SJCRH30 (cell line): ENCODE measurements at regions not wholly inside any gene's neighbourhood (a gene's known extent, or its start where the extent isn't known, plus 50 kb on each side); places are given as distances from the start of the nearest gene placed in this dataset.
"Not testable (repeated sequence)": the region's sequence is repeated elsewhere in the genome, so short reads cannot be mapped to it uniquely, and the experiment has no call there.

ENCODE experiments used
- DNase-seq, 2 experiments: peaks; one replicate each; pipeline ENCODE4 v3.0.0-alpha.2; 2015 to 2020
- H3K27ac ChIP-seq: fragments of 250-450 bp; sonication (Bioruptor Pico); 2 replicates; pipeline ENCODE4 v1.5.1; 2020; ENCODE audit warnings: mild to moderate bottlenecking, moderate library complexity
- H3K27me3 ChIP-seq: fragments of 250-450 bp; sonication (Bioruptor Pico); 2 replicates; pipeline ENCODE4 v1.5.1; 2020; ENCODE audit warnings: mild to moderate bottlenecking, moderate library complexity
- H3K36me3 ChIP-seq: fragments of 250-450 bp; sonication (Bioruptor Pico); 2 replicates; pipeline ENCODE4 v1.5.1; 2020; ENCODE audit warnings: mild to moderate bottlenecking, moderate library complexity
- H3K4me1 ChIP-seq: fragments of 250-450 bp; sonication (Bioruptor Pico); 2 replicates; pipeline ENCODE4 v1.5.1; 2020; ENCODE audit warnings: mild to moderate bottlenecking, moderate library complexity
- H3K4me3 ChIP-seq: fragments of 250-450 bp; sonication (Bioruptor Pico); 2 replicates; pipeline ENCODE4 v1.5.1; 2020; ENCODE audit warnings: mild to moderate bottlenecking, moderate library complexity
- H3K9me3 ChIP-seq: fragments of 250-450 bp; sonication (Bioruptor Pico); replicated peaks from 2 replicates; pipeline ENCODE4 v1.5.1; 2020; ENCODE audit warnings: mild to moderate bottlenecking, moderate library complexity

- Histone ChIP-seq H3K27me3 (0 out of 2 replicates have a peak, but pooled peaks cover 3% of the 10 kb centered on the region), H3K36me3 (no peaks in the 10 kb centered on the region), H3K4me1 (no peaks in the 10 kb centered on the region), H3K4me3 (no peak overlapping the region), H3K27ac (no peak overlapping the region), H3K9me3 (no peaks in the 10 kb centered on the region)
- DNase-seq: no peak
Measured at GRCh38 chr7:136479922-136480321, 388.5 kb upstream of the CHRM2 start.

- no peaks in the 10 kb centered on the region for H3K9me3 ChIP-seq
- H3K27ac ChIP-seq: no peak overlapping the region
- no peak overlapping the region for H3K4me3 ChIP-seq
- H3K4me1 ChIP-seq: no peaks in the 10 kb centered on the region
- DNase-seq: no peak
- no peaks in the 10 kb centered on the region for H3K36me3 ChIP-seq
- no peaks in the 10 kb centered on the region for H3K27me3 ChIP-seq
Measured at GRCh38 chr7:136470179-136470578, 398.3 kb upstream of the CHRM2 start.

GRCh38 chr7:136452949-136453348 is 415.5 kb upstream of the CHRM2 start:
- no peaks in the 10 kb centered on the region for H3K36me3 ChIP-seq
- no peaks in the 10 kb centered on the region for H3K9me3 ChIP-seq
- H3K27ac ChIP-seq: no peak overlapping the region
- H3K27me3 ChIP-seq: no peaks in the 10 kb centered on the region
- DNase-seq: no peak
- H3K4me1 ChIP-seq: no peaks in the 10 kb centered on the region
- no peak overlapping the region for H3K4me3 ChIP-seq

GRCh38 chr7:136446751-136447150 is 421.7 kb upstream of the CHRM2 start:
- Histone ChIP-seq H3K36me3 (no peaks in the 10 kb centered on the region), H3K27ac (no peak overlapping the region), H3K27me3 (no peaks in the 10 kb centered on the region; the same call in 1 of the 2 replicates), H3K4me3 (no peak overlapping the region), H3K9me3 (no peaks in the 10 kb centered on the region), H3K4me1 (no peaks in the 10 kb centered on the region)
- no peak for DNase-seq

GRCh38 chr7:136441835-136442234 is 426.6 kb upstream of the CHRM2 start:
- H3K36me3 ChIP-seq: no peaks in the 10 kb centered on the region
- H3K27me3 ChIP-seq: no peaks in the 10 kb centered on the region
- H3K9me3 ChIP-seq: no peaks in the 10 kb centered on the region
- no peak overlapping the region for H3K4me3 ChIP-seq
- no peaks in the 10 kb centered on the region for H3K4me1 ChIP-seq
- no peak overlapping the region for H3K27ac ChIP-seq
- DNase-seq: no peak

GRCh38 chr7:136431736-136432135 is 436.7 kb upstream of the CHRM2 start:
- H3K27ac ChIP-seq, H3K27me3 ChIP-seq, H3K36me3 ChIP-seq, H3K4me1 ChIP-seq, DNase-seq, H3K9me3 ChIP-seq, H3K4me3 ChIP-seq: not testable (repeated sequence)

GRCh38 chr7:136424058-136424457 is 444.4 kb upstream of the CHRM2 start:
- peaks cover 4% of the 10 kb centered on the region; the same call in 1 of the 2 replicates for H3K27me3 ChIP-seq
- DNase-seq: no peak
- no peak overlapping the region for H3K27ac ChIP-seq
- no peaks in the 10 kb centered on the region for H3K9me3 ChIP-seq
- H3K4me3 ChIP-seq: no peak overlapping the region
- no peaks in the 10 kb centered on the region for H3K4me1 ChIP-seq
- H3K36me3 ChIP-seq: no peaks in the 10 kb centered on the region

- H3K27ac ChIP-seq, H3K36me3 ChIP-seq, H3K4me3 ChIP-seq, H3K4me1 ChIP-seq, DNase-seq, H3K9me3 ChIP-seq, H3K27me3 ChIP-seq: not testable (repeated sequence)
Measured at GRCh38 chr7:136419740-136420139, 442.6 kb upstream of the MTPN start.

- no peak for DNase-seq
- no peaks in the 10 kb centered on the region for H3K4me1 ChIP-seq
- H3K4me3 ChIP-seq: no peak overlapping the region
- no peaks in the 10 kb centered on the region for H3K27me3 ChIP-seq
- H3K36me3 ChIP-seq: no peaks in the 10 kb centered on the region
- no peak overlapping the region for H3K27ac ChIP-seq
- H3K9me3 ChIP-seq: no peaks in the 10 kb centered on the region
Measured at GRCh38 chr7:136412952-136413351, 435.8 kb upstream of the MTPN start.

GRCh38 chr7:136405931-136406777 is 429.0 kb upstream of the MTPN start:
- H3K4me1 ChIP-seq: no peaks in the 10 kb centered on the region
- peak; percentile 16 to 75 for DNase-seq
- no peaks in the 10 kb centered on the region for H3K9me3 ChIP-seq
- no peak overlapping the region for H3K27ac ChIP-seq
- H3K36me3 ChIP-seq: no peaks in the 10 kb centered on the region
- H3K27me3 ChIP-seq: peaks cover 7% of the 10 kb centered on the region; the same call in 1 of the 2 replicates
- H3K4me3 ChIP-seq: no peak overlapping the region

GRCh38 chr7:136403591-136403990 is 426.4 kb upstream of the MTPN start:
- H3K36me3 ChIP-seq: no peaks in the 10 kb centered on the region
- H3K4me3 ChIP-seq: no peak overlapping the region
- DNase-seq: no peak
- H3K9me3 ChIP-seq: no peaks in the 10 kb centered on the region
- H3K4me1 ChIP-seq: no peaks in the 10 kb centered on the region
- H3K27me3 ChIP-seq: peaks cover 7% of the 10 kb centered on the region; the same call in 1 of the 2 replicates
- H3K27ac ChIP-seq: no peak overlapping the region

GRCh38 chr7:136400877-136401276 is 423.7 kb upstream of the MTPN start:
- Histone ChIP-seq H3K9me3 (no peaks in the 10 kb centered on the region), H3K27me3 (peaks cover 13% of the 10 kb centered on the region; the same call in 1 of the 2 replicates), H3K27ac (no peak overlapping the region), H3K4me3 (no peak overlapping the region), H3K4me1 (no peaks in the 10 kb centered on the region), H3K36me3 (no peaks in the 10 kb centered on the region)
- DNase-seq: no peak

GRCh38 chr7:136399385-136399784 is 422.2 kb upstream of the MTPN start:
- no peaks in the 10 kb centered on the region for H3K4me1 ChIP-seq
- no peak overlapping the region for H3K4me3 ChIP-seq
- no peaks in the 10 kb centered on the region for H3K36me3 ChIP-seq
- no peak for DNase-seq
- H3K27ac ChIP-seq: no peak overlapping the region
- no peaks in the 10 kb centered on the region for H3K9me3 ChIP-seq
- peaks cover 9% of the 10 kb centered on the region; the same call in 1 of the 2 replicates for H3K27me3 ChIP-seq

- Histone ChIP-seq H3K27ac (no peak overlapping the region), H3K4me1 (no peaks in the 10 kb centered on the region), H3K36me3 (no peaks in the 10 kb centered on the region), H3K9me3 (no peaks in the 10 kb centered on the region), H3K4me3 (no peak overlapping the region), H3K27me3 (peaks cover 9% of the 10 kb centered on the region)
- DNase-seq: no peak
Measured at GRCh38 chr7:136392856-136393255, 415.7 kb upstream of the MTPN start.

GRCh38 chr7:136391371-136391770 is 414.2 kb upstream of the MTPN start:
- Histone ChIP-seq H3K9me3 (no peaks in the 10 kb centered on the region), H3K27me3 (peaks cover 4% of the 10 kb centered on the region; the same call in 1 of the 2 replicates), H3K36me3 (no peaks in the 10 kb centered on the region), H3K4me1 (no peaks in the 10 kb centered on the region), H3K27ac (no peak overlapping the region), H3K4me3 (no peak overlapping the region)
- no peak for DNase-seq

GRCh38 chr7:136389933-136390332 is 412.8 kb upstream of the MTPN start:
- Histone ChIP-seq H3K27me3 (peaks cover 4% of the 10 kb centered on the region; the same call in 1 of the 2 replicates), H3K4me3 (no peak overlapping the region), H3K4me1 (no peaks in the 10 kb centered on the region), H3K9me3 (no peaks in the 10 kb centered on the region), H3K27ac (no peak overlapping the region), H3K36me3 (no peaks in the 10 kb centered on the region)
- no peak for DNase-seq
